ENCODE measurements at regions not wholly inside any gene's neighbourhood (a gene's known extent, or its start where the extent isn't known, plus 50 kb on each side); places are given as distances from the start of the nearest gene placed in this dataset.

DNA sequence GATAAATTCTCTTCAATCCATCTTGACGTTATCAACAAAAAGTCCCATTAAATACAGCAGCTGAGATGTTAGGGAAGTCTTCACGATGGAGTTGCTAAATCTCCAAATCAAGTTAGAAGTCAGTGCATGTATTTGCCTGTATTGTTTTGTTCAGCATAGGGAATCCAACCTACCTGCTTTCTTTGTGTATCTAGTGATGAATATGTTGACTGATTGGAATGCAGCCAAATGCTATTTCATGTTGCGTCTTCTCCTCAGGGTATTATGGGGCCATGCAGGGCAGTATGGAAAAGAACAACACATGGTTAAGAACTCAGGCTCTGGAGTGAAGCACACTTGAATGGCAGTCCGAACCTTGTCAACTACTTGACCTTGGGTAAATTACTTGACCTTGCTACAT, 529.5 kb upstream of the ZNF462 start:
- DNase-seq (ENCODE audit: extremely low read depth, low read depth) = no peak
- no peak for TF ChIP-seq CTCF (IDR thresholded peaks at IDR 0.05; ENCODE audit: low read depth, low read length)

DNA sequence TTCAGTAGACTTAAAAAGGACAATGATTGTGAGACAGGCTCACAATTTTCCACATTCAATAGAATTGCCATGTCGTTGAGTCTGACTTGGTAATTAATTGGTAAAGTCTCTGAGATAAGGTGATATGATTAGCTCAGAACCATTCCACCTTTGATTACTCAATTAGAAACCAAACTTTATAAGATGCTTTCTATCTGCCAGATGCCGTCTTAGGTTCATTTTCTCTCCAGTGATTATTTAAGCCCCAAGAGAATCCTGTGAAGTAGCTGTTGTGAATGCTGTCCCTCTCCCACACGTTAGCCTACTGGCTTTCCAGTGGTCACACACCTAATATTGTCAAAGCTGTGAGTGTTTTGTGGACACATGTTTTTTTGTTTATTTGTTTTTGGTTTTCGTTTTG, 528.9 kb upstream of the ZNF462 start:
- no peak for TF ChIP-seq CTCF (IDR thresholded peaks at IDR 0.05; ENCODE audit: low read depth, low read length)
- DNase-seq (ENCODE audit: extremely low read depth, low read depth) = no peak

DNA sequence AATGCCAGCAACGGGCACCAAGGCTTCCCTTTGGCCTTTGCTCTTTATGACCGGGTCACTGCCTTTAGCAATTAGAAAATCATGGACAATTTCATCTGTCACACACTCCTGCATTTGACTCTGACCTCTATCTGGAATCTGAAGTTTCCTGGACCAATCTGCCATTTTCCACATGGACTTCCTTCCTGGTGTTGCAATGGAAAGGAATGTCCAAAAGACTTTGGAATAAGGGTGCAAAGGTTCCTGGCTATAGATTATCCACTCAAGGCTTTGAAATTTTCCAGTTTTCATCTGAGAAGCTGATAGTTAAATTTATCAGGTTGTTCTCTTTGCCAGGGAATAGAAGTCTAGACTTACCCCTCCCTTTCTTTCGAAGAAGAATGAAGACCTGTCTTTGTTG, 523.1 kb upstream of the ZNF462 start:
- no peak for TF ChIP-seq CTCF (IDR thresholded peaks at IDR 0.05; ENCODE audit: low read depth, low read length)

GRCh38 chr9:106350777-106351176, 512.2 kb upstream of the ZNF462 start:
- no peak for DNase-seq (ENCODE audit: extremely low read depth, low read depth)

More for the DNA sequence above, 523.1 kb upstream of the ZNF462 start:
- no peak for DNase-seq (ENCODE audit: extremely low read depth, low read depth)

DNA sequence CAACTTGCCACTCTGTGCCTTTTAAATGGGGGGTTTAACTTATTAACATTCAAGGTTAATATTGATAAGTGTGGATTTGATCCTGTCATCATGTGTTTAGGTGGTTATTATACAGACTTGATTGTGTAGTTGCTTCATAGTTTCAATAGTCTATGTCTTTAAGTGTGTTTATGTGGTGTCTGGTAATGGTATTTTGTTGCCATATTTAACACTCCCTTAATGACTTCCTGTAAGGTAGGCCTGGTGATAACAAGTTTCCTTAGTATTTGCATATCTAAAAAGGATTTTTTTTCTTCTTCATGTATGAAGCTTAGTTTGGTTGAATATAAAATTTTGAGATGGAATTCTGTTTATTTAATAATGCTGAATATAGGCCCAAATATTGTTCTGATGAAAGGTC, 506.0 kb upstream of the ZNF462 start:
- TF ChIP-seq CTCF (IDR thresholded peaks at IDR 0.05; ENCODE audit: low read depth, low read length) = no peak
- DNase-seq (ENCODE audit: extremely low read depth, low read depth) = no peak

More at GRCh38 chr9:106350777-106351176, 512.2 kb upstream of the ZNF462 start:
- no peak for TF ChIP-seq CTCF (IDR thresholded peaks at IDR 0.05; ENCODE audit: low read depth, low read length)

- no peak for TF ChIP-seq CTCF (IDR thresholded peaks at IDR 0.05; ENCODE audit: low read depth, low read length)
These were observed 504.6 kb upstream of the ZNF462 start for GRCh38 chr9:106358331-106358730.

DNA sequence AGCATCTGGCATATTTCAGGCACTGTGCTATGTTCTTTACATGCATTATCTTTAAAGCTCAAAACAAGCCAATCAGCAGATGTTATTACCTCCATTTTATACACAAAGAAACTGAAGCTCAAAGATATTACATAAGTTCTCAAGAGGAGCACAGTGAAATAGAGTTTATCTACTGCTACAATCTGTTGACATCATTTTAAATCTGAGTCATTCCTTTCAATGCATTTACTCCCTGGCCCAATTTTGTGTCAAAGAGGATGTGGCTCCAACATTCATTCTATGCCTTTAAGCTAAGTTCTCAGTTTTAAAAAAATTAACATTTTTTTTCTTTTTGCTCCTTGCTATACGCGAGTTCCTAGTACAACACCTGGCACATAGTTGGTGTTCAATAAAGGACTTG, 486.3 kb upstream of the ZNF462 start:
- no peak for TF ChIP-seq CTCF (IDR thresholded peaks at IDR 0.05; ENCODE audit: low read depth, low read length)
- no peak for DNase-seq (ENCODE audit: extremely low read depth, low read depth)

More at GRCh38 chr9:106358331-106358730, 504.6 kb upstream of the ZNF462 start:
- DNase-seq (ENCODE audit: extremely low read depth, low read depth) = no peak
